ENCODE measurements at regions not wholly inside any gene's neighbourhood (a gene's known extent, or its start where the extent isn't known, plus 50 kb on each side); places are given as distances from the start of the nearest gene placed in this dataset.

GRCh38 chr2:216985658-216986141 is 125.8 kb upstream of the TNP1 start:
- TF ChIP-seq CTCF (conservative IDR thresholded peaks at IDR 0.05; ENCODE audit: low read depth in 2 of 2) (no peak), CREB1 (CRISPR knock-in tag; IDR thresholded peaks at IDR 0.05; ENCODE audit: low read depth) (no peak), POLR2AphosphoS5 (IDR thresholded peaks at IDR 0.05; ENCODE audit: low read depth) (no peak), EZH2 (IDR thresholded peaks at IDR 0.05; ENCODE audit: low read depth, unreplicated experiment) (no peak), EZH2phosphoT487 (IDR thresholded peaks at IDR 0.05; ENCODE audit: unreplicated experiment) (no peak), ZNF114 (CRISPR knock-in tag; IDR thresholded peaks at IDR 0.05) (no peak), NANOG (IDR thresholded peaks at IDR 0.05; ENCODE audit: borderline replicate concordance) (no peak)
- TF ChIP-seq, protein P1, sequence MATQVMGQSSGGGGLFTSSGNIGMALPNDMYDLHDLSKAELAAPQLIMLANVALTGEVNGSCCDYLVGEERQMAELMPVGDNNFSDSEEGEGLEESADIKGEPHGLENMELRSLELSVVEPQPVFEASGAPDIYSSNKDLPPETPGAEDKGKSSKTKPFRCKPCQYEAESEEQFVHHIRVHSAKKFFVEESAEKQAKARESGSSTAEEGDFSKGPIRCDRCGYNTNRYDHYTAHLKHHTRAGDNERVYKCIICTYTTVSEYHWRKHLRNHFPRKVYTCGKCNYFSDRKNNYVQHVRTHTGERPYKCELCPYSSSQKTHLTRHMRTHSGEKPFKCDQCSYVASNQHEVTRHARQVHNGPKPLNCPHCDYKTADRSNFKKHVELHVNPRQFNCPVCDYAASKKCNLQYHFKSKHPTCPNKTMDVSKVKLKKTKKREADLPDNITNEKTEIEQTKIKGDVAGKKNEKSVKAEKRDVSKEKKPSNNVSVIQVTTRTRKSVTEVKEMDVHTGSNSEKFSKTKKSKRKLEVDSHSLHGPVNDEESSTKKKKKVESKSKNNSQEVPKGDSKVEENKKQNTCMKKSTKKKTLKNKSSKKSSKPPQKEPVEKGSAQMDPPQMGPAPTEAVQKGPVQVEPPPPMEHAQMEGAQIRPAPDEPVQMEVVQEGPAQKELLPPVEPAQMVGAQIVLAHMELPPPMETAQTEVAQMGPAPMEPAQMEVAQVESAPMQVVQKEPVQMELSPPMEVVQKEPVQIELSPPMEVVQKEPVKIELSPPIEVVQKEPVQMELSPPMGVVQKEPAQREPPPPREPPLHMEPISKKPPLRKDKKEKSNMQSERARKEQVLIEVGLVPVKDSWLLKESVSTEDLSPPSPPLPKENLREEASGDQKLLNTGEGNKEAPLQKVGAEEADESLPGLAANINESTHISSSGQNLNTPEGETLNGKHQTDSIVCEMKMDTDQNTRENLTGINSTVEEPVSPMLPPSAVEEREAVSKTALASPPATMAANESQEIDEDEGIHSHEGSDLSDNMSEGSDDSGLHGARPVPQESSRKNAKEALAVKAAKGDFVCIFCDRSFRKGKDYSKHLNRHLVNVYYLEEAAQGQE (IDR thresholded peaks at IDR 0.05; ENCODE audit: unreplicated experiment), result no peak
